ENCODE measurements at regions not wholly inside any gene's neighbourhood (a gene's known extent, or its start where the extent isn't known, plus 50 kb on each side); places are given as distances from the start of the nearest gene placed in this dataset.

DNA sequence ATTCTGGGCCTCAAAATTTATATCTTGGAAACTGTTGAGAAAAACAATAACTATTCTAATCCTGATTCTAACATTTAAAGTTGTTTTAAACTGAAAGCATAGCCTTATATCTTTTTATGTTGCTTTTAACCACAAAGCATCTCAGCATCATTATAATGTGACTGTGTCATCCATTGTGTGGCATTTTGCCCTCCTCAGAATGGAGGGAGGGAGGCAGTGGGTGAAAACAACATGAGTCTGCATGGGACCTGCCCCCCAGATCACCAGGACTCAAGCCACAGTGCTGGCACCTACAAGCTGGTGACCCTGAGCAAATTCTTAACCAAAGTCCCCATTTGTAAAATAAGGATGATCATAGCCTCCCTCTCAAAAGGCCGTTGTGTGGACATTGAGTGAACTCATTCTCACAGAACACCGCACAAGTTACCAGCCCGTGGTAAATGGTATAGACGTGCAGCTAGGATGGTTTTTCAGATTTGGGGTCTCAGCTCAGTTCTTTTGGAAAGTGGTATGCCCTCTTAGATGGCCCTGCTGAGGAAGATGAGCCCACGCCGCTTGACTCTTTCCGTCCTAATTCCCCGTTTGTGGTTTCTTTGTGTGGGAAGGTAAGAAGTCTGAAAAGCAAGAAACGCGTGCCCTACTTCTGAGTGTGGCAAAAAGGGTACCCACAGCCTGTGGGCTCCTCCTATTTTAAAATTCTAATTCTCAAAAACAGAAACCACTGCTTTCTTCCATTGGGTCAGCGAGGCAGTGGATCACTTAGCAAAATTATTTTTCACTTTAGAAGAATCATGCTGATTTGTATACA lies 305.0 kb upstream of the ID2 start:
- DNase-seq (ENCODE audit: low read depth in 1 of 2, low spot score in 1 of 2) (no peak), FAIRE-seq (no peak), ATAC-seq (no peak)
- ChIA-PET POLR2A (no interaction called here), CTCF (no interaction called here)
- Histone ChIP-seq H3K4me1 (no peaks in the 10 kb centered on the region), H3K9me3 (peaks cover 15% of the 10 kb centered on the region), H3K27ac (no peak overlapping the region), H3K4me3 (no peak overlapping the region), H3K4me2 (no peak overlapping the region)
- TF ChIP-seq ESRRA (IDR thresholded peaks at IDR 0.05; ENCODE audit: borderline replicate concordance, low read length) (no peak), KDM1A (IDR thresholded peaks at IDR 0.05; ENCODE audit: low read depth) (no peak), HOXB5 (CRISPR knock-in tag; IDR thresholded peaks at IDR 0.05) (no peak), POLR2AphosphoS2 (conservative IDR thresholded peaks at IDR 0.05; ENCODE audit: low read length) (no peak), FOSL2 (IDR thresholded peaks at IDR 0.05) (no peak), FOSL2 (CRISPR knock-in tag; IDR thresholded peaks at IDR 0.05) (no peak)
- TF ChIP-seq, protein P1, sequence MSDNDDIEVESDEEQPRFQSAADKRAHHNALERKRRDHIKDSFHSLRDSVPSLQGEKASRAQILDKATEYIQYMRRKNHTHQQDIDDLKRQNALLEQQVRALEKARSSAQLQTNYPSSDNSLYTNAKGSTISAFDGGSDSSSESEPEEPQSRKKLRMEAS (IDR thresholded peaks at IDR 0.05) = no peak
- TF ChIP-seq, protein P2, sequence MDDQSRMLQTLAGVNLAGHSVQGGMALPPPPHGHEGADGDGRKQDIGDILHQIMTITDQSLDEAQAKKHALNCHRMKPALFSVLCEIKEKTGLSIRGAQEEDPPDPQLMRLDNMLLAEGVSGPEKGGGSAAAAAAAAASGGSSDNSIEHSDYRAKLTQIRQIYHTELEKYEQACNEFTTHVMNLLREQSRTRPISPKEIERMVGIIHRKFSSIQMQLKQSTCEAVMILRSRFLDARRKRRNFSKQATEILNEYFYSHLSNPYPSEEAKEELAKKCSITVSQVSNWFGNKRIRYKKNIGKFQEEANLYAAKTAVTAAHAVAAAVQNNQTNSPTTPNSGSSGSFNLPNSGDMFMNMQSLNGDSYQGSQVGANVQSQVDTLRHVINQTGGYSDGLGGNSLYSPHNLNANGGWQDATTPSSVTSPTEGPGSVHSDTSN (IDR thresholded peaks at IDR 0.05) = no peak
- TF ChIP-seq, protein P3, sequence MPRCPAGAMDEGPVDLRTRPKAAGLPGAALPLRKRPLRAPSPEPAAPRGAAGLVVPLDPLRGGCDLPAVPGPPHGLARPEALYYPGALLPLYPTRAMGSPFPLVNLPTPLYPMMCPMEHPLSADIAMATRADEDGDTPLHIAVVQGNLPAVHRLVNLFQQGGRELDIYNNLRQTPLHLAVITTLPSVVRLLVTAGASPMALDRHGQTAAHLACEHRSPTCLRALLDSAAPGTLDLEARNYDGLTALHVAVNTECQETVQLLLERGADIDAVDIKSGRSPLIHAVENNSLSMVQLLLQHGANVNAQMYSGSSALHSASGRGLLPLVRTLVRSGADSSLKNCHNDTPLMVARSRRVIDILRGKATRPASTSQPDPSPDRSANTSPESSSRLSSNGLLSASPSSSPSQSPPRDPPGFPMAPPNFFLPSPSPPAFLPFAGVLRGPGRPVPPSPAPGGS (IDR thresholded peaks at IDR 0.05) = no peak
- TF ChIP-seq, protein P4, sequence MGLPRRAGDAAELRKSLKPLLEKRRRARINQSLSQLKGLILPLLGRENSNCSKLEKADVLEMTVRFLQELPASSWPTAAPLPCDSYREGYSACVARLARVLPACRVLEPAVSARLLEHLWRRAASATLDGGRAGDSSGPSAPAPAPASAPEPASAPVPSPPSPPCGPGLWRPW (IDR thresholded peaks at IDR 0.05) = no peak
- WGBS (ENCODE audit: missing lambda C conversion rate) = 78% methylated on average over 11 of the region's 11 CpGs

DNA sequence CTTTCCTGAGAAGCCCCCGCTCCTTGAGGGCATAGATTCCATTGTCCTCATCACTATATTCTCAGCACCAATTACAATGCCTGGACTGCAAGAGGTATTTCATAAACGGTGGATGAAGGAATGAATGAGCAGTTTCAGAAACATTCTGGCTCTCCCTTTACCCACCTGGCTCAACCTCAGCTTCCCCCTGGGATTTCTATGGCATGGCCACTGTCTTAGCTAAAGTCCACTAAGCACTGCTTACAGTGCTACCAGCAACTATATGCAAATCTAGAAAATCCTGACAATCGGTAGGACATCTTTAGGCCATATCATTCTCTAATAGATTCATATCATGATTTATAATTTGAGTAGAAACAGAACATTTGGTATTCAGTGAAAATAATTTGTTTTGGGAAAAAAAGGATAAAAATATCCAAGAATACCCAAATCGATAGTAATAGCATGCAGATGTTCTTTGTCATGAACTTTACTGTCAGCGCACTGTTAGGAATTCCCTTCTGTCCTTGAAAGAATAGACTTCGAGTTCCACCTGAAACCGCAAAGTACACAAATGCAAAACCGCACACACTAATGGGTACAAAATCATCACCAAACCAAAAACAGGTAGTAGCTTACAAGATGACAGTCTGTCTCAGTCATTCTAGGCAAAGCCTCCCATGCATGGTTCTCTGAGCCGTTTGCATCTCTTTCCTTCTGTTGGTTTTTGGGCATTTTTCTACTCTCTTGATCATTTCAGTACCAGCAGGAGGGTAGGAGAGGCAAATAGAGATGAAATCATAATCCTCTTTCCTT lies 303.6 kb upstream of the ID2 start:
- no peak for DNase-seq (ENCODE audit: low read depth in 1 of 2, low spot score in 1 of 2)
- WGBS (ENCODE audit: missing lambda C conversion rate) = 62% methylated on average over 9 of the region's 9 CpGs
- Histone ChIP-seq H3K4me1 (no peaks in the 10 kb centered on the region), H3K9me3 (peaks cover 6% of the 10 kb centered on the region; the same call in 2 of the 3 replicates), H3K27ac (no peak overlapping the region), H3K4me3 (no peak overlapping the region), H3K4me2 (no peak overlapping the region)
- TF ChIP-seq, protein P2 (IDR thresholded peaks at IDR 0.05) = no peak
- TF ChIP-seq CBX8 (IDR thresholded peaks at IDR 0.05) = no peak
- no peak for TF ChIP-seq RCOR1 (IDR thresholded peaks at IDR 0.05; ENCODE audit: low read depth, low read length)
- no peak for TF ChIP-seq TFCP2L1 (CRISPR knock-in tag; IDR thresholded peaks at IDR 0.05)
- no peak for TF ChIP-seq BHLHE40 (IDR thresholded peaks at IDR 0.05; ENCODE audit: low read depth, low read length)
- no peak for TF ChIP-seq ZC3H11A (IDR thresholded peaks at IDR 0.05)
- TF ChIP-seq, protein P5, sequence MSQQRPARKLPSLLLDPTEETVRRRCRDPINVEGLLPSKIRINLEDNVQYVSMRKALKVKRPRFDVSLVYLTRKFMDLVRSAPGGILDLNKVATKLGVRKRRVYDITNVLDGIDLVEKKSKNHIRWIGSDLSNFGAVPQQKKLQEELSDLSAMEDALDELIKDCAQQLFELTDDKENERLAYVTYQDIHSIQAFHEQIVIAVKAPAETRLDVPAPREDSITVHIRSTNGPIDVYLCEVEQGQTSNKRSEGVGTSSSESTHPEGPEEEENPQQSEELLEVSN (IDR thresholded peaks at IDR 0.05; ENCODE audit: borderline replicate concordance, low read depth) = no peak
- TF ChIP-seq HDAC2 (IDR thresholded peaks at IDR 0.05) = no peak
- TF ChIP-seq, protein P6, sequence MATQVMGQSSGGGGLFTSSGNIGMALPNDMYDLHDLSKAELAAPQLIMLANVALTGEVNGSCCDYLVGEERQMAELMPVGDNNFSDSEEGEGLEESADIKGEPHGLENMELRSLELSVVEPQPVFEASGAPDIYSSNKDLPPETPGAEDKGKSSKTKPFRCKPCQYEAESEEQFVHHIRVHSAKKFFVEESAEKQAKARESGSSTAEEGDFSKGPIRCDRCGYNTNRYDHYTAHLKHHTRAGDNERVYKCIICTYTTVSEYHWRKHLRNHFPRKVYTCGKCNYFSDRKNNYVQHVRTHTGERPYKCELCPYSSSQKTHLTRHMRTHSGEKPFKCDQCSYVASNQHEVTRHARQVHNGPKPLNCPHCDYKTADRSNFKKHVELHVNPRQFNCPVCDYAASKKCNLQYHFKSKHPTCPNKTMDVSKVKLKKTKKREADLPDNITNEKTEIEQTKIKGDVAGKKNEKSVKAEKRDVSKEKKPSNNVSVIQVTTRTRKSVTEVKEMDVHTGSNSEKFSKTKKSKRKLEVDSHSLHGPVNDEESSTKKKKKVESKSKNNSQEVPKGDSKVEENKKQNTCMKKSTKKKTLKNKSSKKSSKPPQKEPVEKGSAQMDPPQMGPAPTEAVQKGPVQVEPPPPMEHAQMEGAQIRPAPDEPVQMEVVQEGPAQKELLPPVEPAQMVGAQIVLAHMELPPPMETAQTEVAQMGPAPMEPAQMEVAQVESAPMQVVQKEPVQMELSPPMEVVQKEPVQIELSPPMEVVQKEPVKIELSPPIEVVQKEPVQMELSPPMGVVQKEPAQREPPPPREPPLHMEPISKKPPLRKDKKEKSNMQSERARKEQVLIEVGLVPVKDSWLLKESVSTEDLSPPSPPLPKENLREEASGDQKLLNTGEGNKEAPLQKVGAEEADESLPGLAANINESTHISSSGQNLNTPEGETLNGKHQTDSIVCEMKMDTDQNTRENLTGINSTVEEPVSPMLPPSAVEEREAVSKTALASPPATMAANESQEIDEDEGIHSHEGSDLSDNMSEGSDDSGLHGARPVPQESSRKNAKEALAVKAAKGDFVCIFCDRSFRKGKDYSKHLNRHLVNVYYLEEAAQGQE (IDR thresholded peaks at IDR 0.05) = no peak
- POLR2A ChIA-PET = no interaction called here
- ATAC-seq = no peak
- FAIRE-seq = no peak
- CTCF ChIA-PET = interaction anchor here (1.0 to 1.8 kb wide), 2 partner anchors 9 to 78 kb away, joined by 3 to 6 read pairs; no protein-coding TSS in a partner anchor
